HCT116 (cell line): ENCODE measurements at regions not wholly inside any gene's neighbourhood (a gene's known extent, or its start where the extent isn't known, plus 50 kb on each side); places are given as distances from the start of the nearest gene placed in this dataset.

ENCODE experiments used
- ATAC-seq: fragments of 200-7000 bp; cut with Tn5 transposase; 2 replicates; pipeline ENCODE4 v1.9.1; 2020; ENCODE audit warnings: mild to moderate bottlenecking, moderate library complexity
- BruUV-seq: library from RNA; stranded (reverse); fragments of 400-500 nt; replicated peaks from 2 replicates; lab custom pipeline; 2021; lab: Mats Ljungman, UMichigan
- CTCF ChIA-PET: fragments of 300-600 bp; sonication (Branson Sonifier 250); formaldehyde crosslinking; loops from one replicate; lab custom pipeline; 2021; ENCODE audit warnings: antibody characterized with exemption; lab: Charles Lee
- POLR2A ChIA-PET: fragments of 300-600, 350-600 bp; sonication (Branson Sonifier 250); formaldehyde crosslinking; loops from one replicate; lab custom pipeline; 2021; ENCODE audit warnings: antibody characterized with exemption; lab: Charles Lee
- RAD21 ChIA-PET, 2 experiments: fragments of 300-600 bp; sonication (Branson Sonifier 250); formaldehyde crosslinking; loops; one replicate each; lab custom pipeline; 2023; ENCODE audit warnings: low total read pairs in 2 of 2; ENCODE audit not compliant: uncharacterized antibody in 2 of 2, unreplicated experiment in 2 of 2, low non-redundant PET in 1 of 2; lab: Charles Lee
- DNase-seq: peaks from one replicate; pipeline ENCODE4 v3.0.0-alpha.2; 2010; ENCODE audit warnings: low read depth, low spot score
- H2AFZ ChIP-seq: fragments of 200-600 bp; shearing (Covaris generic), sonication (generic); 2 replicates; pipeline ENCODE4 v1.6.1; 2017; ENCODE audit warnings: low read depth, mixed run types, mixed read lengths, antibody characterized with exemption, low read length; ENCODE audit not compliant: poor library complexity, severe bottlenecking
- H3K27ac ChIP-seq: 2 replicates; pipeline ENCODE4 v1.5.1; 2012; ENCODE audit warnings: low read depth, low read length
- H3K27me3 ChIP-seq: fragments of 200-600 bp; sonication (generic); 2 replicates; pipeline ENCODE4 v1.6.1; 2016; ENCODE audit warnings: mixed run types, low read length, mixed read lengths; ENCODE audit not compliant: insufficient read depth
- H3K36me3 ChIP-seq, 2 experiments: fragments of 200-500 bp in 1 of 2; fragments of 200-600 bp in 1 of 2; sonication (Bioruptor generic) in 1 of 2; sonication (generic) in 1 of 2; 2 replicates each; pipeline versions ENCODE4 v1.5.1 to v1.6.1; 2014 to 2016; ENCODE audit warnings: low read length in 2 of 2, inconsistent platforms in 1 of 2, mixed read lengths in 1 of 2, mixed run types in 1 of 2; ENCODE audit not compliant: insufficient read depth in 2 of 2, control insufficient read depth in 1 of 2
- H3K4me1 ChIP-seq, 2 experiments: fragments of 200-600 bp in 1 of 2; sonication (generic) in 1 of 2; 2 replicates each; pipeline versions ENCODE4 v1.5.1 to v1.6.1; 2012 to 2017; ENCODE audit warnings: low read length in 2 of 2, inconsistent platforms in 1 of 2, mild to moderate bottlenecking in 1 of 2, mixed read lengths in 1 of 2, mixed run types in 1 of 2, moderate library complexity in 1 of 2; ENCODE audit not compliant: insufficient read depth in 2 of 2, control insufficient read depth in 1 of 2
- H3K4me2 ChIP-seq: fragments of 200-600 bp; sonication (generic); 2 replicates; pipeline ENCODE4 v1.6.1; 2017; ENCODE audit warnings: mixed run types, low read length, mixed read lengths
- H3K4me3 ChIP-seq, 2 experiments: fragments of 200-600 bp in 1 of 2; sonication (generic) in 1 of 2; replicated peaks in 1 of 2; 2 replicates each; pipeline ENCODE4 v1.5.1; 2011 to 2016; ENCODE audit warnings: low read length in 2 of 2, control low read depth in 1 of 2, low read depth in 1 of 2, mild to moderate bottlenecking in 1 of 2, mixed read lengths in 1 of 2, mixed run types in 1 of 2
- H3K79me2 ChIP-seq: fragments of 200-600 bp; sonication (generic); 2 replicates; pipeline ENCODE4 v1.6.1; 2017; ENCODE audit warnings: mild to moderate bottlenecking, mixed run types, low read length, moderate library complexity, mixed read lengths; ENCODE audit not compliant: insufficient read depth
- H3K9ac ChIP-seq: fragments of 200-600 bp; sonication (generic); 2 replicates; pipeline ENCODE4 v1.6.1; 2016; ENCODE audit warnings: low read length, mixed read lengths
- H3K9me2 ChIP-seq: fragments of 200-600 bp; sonication (generic), shearing (Covaris generic); 2 replicates; pipeline ENCODE4 v1.6.1; 2017; ENCODE audit warnings: mixed run types, mild to moderate bottlenecking, moderate library complexity; ENCODE audit not compliant: insufficient read depth
- H3K9me3 ChIP-seq, 2 experiments: fragments of 200-500 bp in 1 of 2; fragments of 200-600 bp in 1 of 2; sonication (Bioruptor generic) in 1 of 2; sonication (generic) in 1 of 2; 2 replicates each; pipeline ENCODE4 v1.6.1; 2014 to 2017; ENCODE audit warnings: low read length in 2 of 2, mixed read lengths in 2 of 2, inconsistent platforms in 1 of 2, low read depth in 1 of 2, mild to moderate bottlenecking in 1 of 2, mixed run types in 1 of 2, moderate library complexity in 1 of 2; ENCODE audit not compliant: control insufficient read depth in 1 of 2, insufficient read depth in 1 of 2
- H4K20me1 ChIP-seq: fragments of 200-600 bp; sonication (generic), shearing (Covaris generic); 2 replicates; pipeline ENCODE4 v1.6.1; 2017; ENCODE audit warnings: mixed run types, mild to moderate bottlenecking, moderate library complexity; ENCODE audit not compliant: insufficient read depth
- CBX3 ChIP-seq: IDR thresholded peaks from 2 replicates; pipeline ENCODE4 v1.6.1; 2012; ENCODE audit warnings: low read depth
- CEBPB ChIP-seq: IDR thresholded peaks from 2 replicates; pipeline ENCODE4 v1.6.1; 2012; ENCODE audit warnings: low read depth
- ELF1 ChIP-seq: IDR thresholded peaks from 2 replicates; pipeline ENCODE4 v1.6.1; 2012; ENCODE audit warnings: low read depth, borderline replicate concordance
- EZH2 ChIP-seq: fragments of 200-600 bp; sonication (generic); IDR thresholded peaks from 2 replicates; pipeline ENCODE4 v1.6.1; 2017; ENCODE audit warnings: antibody characterized with exemption, mixed run types
- EZH2phosphoT487 ChIP-seq: fragments of 200-600 bp; IDR thresholded peaks from 2 replicates; pipeline ENCODE4 v1.6.1; 2018; ENCODE audit warnings: antibody characterized with exemption, borderline replicate concordance
- FOSL1 ChIP-seq: IDR thresholded peaks from 2 replicates; pipeline ENCODE4 v1.6.1; 2012; ENCODE audit warnings: low read depth
- POLR2A ChIP-seq: IDR thresholded peaks from 2 replicates; pipeline ENCODE4 v1.7.0; 2011; ENCODE audit warnings: borderline replicate concordance; ENCODE audit not compliant: insufficient read depth, insufficient read length; ENCODE audit errors: extremely low read depth
- RAD21 ChIP-seq: IDR thresholded peaks from 2 replicates; pipeline ENCODE4 v1.6.1; 2012; ENCODE audit warnings: low read depth, mild to moderate bottlenecking
- SP1 ChIP-seq: IDR thresholded peaks from 2 replicates; pipeline ENCODE4 v1.6.1; 2012; ENCODE audit warnings: low read depth
- TCF7L2 ChIP-seq: IDR thresholded peaks from 2 replicates; pipeline ENCODE4 v1.7.0; 2011; ENCODE audit warnings: borderline replicate concordance, inconsistent platforms; ENCODE audit not compliant: insufficient read depth, insufficient read length; ENCODE audit errors: extremely low read depth
- YY1 ChIP-seq: IDR thresholded peaks from 2 replicates; pipeline ENCODE4 v1.6.1; 2011; ENCODE audit warnings: low read length, low read depth, moderate library complexity, mild to moderate bottlenecking; ENCODE audit not compliant: insufficient replicate concordance; ENCODE audit errors: extremely low read depth
- ZFX ChIP-seq: fragments of 450-650 bp; IDR thresholded peaks from 2 replicates; pipeline ENCODE4 v1.6.1; 2017
- ZNF274 ChIP-seq: fragments of 200-500 bp; sonication (Bioruptor generic); IDR thresholded peaks from 2 replicates; pipeline ENCODE4 v1.6.1; 2014; ENCODE audit warnings: mild to moderate bottlenecking, low read depth, low read length, inconsistent platforms
- intact Hi-C: fragments of 100-400 bp; cut with micrococcal nuclease; formaldehyde crosslinking; loops from 2 replicates; pipeline ENCODE4 v1.10.0; 2022
- TF ChIP-seq, protein P1 (sequence below): IDR thresholded peaks from 2 replicates; pipeline ENCODE4 v1.6.1; 2012
- TF ChIP-seq, protein P2 (sequence below): IDR thresholded peaks from 2 replicates; pipeline ENCODE4 v1.6.1; 2012; ENCODE audit warnings: low read depth
- TF ChIP-seq, protein P3 (sequence below): IDR thresholded peaks from 2 replicates; pipeline ENCODE4 v1.6.1; 2012

DNA sequence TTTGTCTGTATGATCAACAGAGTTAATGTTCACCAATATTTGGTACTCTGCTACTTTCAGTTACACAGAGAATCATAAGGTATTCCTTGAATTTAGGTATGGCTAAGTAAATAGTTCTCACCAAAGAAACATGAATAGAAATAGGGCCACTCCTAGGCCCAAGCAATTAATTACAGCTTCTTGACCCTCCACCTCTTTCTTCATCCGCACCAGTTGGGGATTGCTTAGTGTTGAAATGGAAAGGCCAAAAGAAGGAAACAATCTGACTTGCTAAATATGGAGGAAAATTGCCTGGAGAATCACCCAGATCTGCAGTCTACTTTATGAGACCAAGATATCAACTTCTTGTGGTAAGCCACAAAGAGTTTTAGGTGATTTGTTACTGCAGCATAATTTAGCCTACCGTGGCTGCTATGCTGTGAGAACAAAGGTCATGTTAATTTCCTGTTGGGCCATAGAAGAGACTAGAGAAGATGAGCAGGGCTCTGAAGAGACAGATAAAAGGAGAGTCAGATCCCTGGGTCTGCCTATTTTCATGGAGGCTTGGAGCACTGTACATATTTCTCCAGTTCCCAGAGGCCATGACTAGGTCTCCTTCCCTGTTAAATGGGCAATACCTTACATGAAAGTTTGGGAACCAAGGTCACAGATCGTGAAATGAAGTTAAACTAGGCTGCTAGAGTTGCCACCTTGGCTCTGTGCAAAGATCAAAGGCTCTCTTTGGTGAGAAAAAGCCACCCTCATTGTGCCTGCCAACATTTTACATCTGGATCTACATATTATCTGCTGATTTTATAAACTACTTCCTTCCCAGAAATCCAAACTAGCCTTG lies 93.3 kb upstream of the GDF10 start:
- Histone ChIP-seq H3K4me2 (no peak overlapping the region), H4K20me1 (no peaks in the 10 kb centered on the region), H3K27me3 (no peaks in the 10 kb centered on the region), H3K4me1 (no peaks in the 10 kb centered on the region), H2AFZ (no peak overlapping the region), H3K9me3 (no peaks in the 10 kb centered on the region), H3K79me2 (no peaks in the 10 kb centered on the region), H3K27ac (no peak overlapping the region), H3K4me3 (no peak overlapping the region), H3K9me2 (no peaks in the 10 kb centered on the region), H3K36me3 (no peaks in the 10 kb centered on the region), H3K9ac (no peak overlapping the region)
- ATAC-seq (no peak), DNase-seq (no peak)
- ChIA-PET POLR2A (no interaction called here), CTCF (no interaction called here), RAD21 (no interaction called here)
- intact Hi-C loops: no loop called here
- TF ChIP-seq, protein P1, sequence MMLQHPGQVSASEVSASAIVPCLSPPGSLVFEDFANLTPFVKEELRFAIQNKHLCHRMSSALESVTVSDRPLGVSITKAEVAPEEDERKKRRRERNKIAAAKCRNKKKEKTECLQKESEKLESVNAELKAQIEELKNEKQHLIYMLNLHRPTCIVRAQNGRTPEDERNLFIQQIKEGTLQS: no peak
- TF ChIP-seq CEBPB (no peak), YY1 (no peak), CBX3 (no peak), TCF7L2 (no peak), ZFX (no peak)
- BruUV-seq: no TSS peak

DNA sequence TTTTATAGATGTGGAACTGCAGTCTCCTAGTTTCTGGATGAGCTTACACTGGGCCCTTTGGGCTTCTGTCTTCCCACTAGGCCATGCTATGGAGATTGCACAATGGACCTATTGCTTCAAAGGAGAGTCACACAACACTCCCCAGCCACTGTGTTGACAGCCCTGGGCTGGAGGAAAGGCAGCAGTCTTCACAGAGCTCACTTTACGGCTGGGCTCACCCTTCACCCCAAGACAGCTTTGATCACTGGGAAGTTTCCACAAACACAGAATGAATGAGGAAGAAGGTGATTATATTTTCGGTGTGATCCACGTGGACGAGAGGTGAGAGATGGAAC lies 92.7 kb upstream of the GDF10 start:
- Histone ChIP-seq H3K79me2 (no peaks in the 10 kb centered on the region), H3K27ac (no peak overlapping the region), H3K4me2 (no peak overlapping the region), H3K27me3 (no peaks in the 10 kb centered on the region), H3K9me3 (0 out of 4 replicates have a peak, but pooled peaks cover 0 to 3% of the 10 kb centered on the region in 2 experiments), H2AFZ (no peak overlapping the region), H3K36me3 (no peaks in the 10 kb centered on the region)
- intact Hi-C loops: no loop called here
- ChIA-PET POLR2A (no interaction called here), CTCF (no interaction called here)
- TF ChIP-seq, protein P2, sequence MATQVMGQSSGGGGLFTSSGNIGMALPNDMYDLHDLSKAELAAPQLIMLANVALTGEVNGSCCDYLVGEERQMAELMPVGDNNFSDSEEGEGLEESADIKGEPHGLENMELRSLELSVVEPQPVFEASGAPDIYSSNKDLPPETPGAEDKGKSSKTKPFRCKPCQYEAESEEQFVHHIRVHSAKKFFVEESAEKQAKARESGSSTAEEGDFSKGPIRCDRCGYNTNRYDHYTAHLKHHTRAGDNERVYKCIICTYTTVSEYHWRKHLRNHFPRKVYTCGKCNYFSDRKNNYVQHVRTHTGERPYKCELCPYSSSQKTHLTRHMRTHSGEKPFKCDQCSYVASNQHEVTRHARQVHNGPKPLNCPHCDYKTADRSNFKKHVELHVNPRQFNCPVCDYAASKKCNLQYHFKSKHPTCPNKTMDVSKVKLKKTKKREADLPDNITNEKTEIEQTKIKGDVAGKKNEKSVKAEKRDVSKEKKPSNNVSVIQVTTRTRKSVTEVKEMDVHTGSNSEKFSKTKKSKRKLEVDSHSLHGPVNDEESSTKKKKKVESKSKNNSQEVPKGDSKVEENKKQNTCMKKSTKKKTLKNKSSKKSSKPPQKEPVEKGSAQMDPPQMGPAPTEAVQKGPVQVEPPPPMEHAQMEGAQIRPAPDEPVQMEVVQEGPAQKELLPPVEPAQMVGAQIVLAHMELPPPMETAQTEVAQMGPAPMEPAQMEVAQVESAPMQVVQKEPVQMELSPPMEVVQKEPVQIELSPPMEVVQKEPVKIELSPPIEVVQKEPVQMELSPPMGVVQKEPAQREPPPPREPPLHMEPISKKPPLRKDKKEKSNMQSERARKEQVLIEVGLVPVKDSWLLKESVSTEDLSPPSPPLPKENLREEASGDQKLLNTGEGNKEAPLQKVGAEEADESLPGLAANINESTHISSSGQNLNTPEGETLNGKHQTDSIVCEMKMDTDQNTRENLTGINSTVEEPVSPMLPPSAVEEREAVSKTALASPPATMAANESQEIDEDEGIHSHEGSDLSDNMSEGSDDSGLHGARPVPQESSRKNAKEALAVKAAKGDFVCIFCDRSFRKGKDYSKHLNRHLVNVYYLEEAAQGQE: no peak
- no peak for TF ChIP-seq FOSL1
- TF ChIP-seq, protein P1: no peak
- no peak for TF ChIP-seq POLR2A
- no peak for TF ChIP-seq ZNF274
- no peak for TF ChIP-seq EZH2
- no peak for TF ChIP-seq ELF1
- TF ChIP-seq YY1: no peak
- TF ChIP-seq, protein P3, sequence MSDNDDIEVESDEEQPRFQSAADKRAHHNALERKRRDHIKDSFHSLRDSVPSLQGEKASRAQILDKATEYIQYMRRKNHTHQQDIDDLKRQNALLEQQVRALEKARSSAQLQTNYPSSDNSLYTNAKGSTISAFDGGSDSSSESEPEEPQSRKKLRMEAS: no peak
- TF ChIP-seq RAD21: no peak
- no peak for TF ChIP-seq EZH2phosphoT487
- TF ChIP-seq SP1: no peak
- TF ChIP-seq, all 23 proteins: peak for 0
- H4K20me1 ChIP-seq: no peaks in the 10 kb centered on the region
- no peaks in the 10 kb centered on the region for H3K4me1 ChIP-seq
- H3K4me3 ChIP-seq: no peak overlapping the region
- DNase-seq (no peak), ATAC-seq (no peak)
- H3K9me2 ChIP-seq: no peaks in the 10 kb centered on the region
- RAD21 ChIA-PET: no interaction called here
- no peak overlapping the region for H3K9ac ChIP-seq
- BruUV-seq: no TSS peak
